Activated CD4-positive, alpha-beta memory T cell treated with anti-CD3 and anti-CD28 coated beads, Interleukin-2, amount 10 ng/mL, durations not matched to agents 7 days and 5 days (primary cell): ENCODE measurements at regions not wholly inside any gene's neighbourhood (a gene's known extent, or its start where the extent isn't known, plus 50 kb on each side); places are given as distances from the start of the nearest gene placed in this dataset.

Source experiments
- CTCF ChIA-PET: fragments of 350-600 bp; sonication (Branson Sonifier 250); formaldehyde crosslinking; loops from one replicate; lab custom pipeline; 2021; ENCODE audit warnings: antibody characterized with exemption, inconsistent platforms; lab: Charles Lee
- POLR2A ChIA-PET: fragments of 350-600 bp; sonication (Branson Sonifier 250); formaldehyde crosslinking; loops from one replicate; lab custom pipeline; 2021; ENCODE audit warnings: antibody characterized with exemption; lab: Charles Lee
- DNase-seq: peaks from one replicate; pipeline ENCODE4 v3.0.0-alpha.2; 2020
- H3K27ac Mint-ChIP-seq: one replicate; pipeline ENCODE4 v1.8.0; 2021; ENCODE audit warnings: mild to moderate bottlenecking, mixed read lengths
- H3K27me3 Mint-ChIP-seq: one replicate; pipeline ENCODE4 v1.8.0; 2021; ENCODE audit warnings: mixed read lengths
- H3K36me3 Mint-ChIP-seq: one replicate; pipeline ENCODE4 v1.8.0; 2021; ENCODE audit warnings: low read depth, mixed read lengths
- H3K4me1 Mint-ChIP-seq: one replicate; pipeline ENCODE4 v1.8.0; 2021; ENCODE audit warnings: mixed read lengths
- H3K4me3 Mint-ChIP-seq: one replicate; pipeline ENCODE4 v1.8.0; 2021; ENCODE audit warnings: mild to moderate bottlenecking, mixed read lengths
- H3K9me3 Mint-ChIP-seq: one replicate; pipeline ENCODE4 v1.8.0; 2021; ENCODE audit warnings: mixed read lengths

GRCh38 chr10:58998924-58999713, 177.3 kb upstream of the PHYHIPL start:
- no peaks in the 10 kb centered on the region for H3K9me3 Mint-ChIP-seq
- no peaks in the 10 kb centered on the region for H3K36me3 Mint-ChIP-seq
- POLR2A ChIA-PET = no interaction called here
- H3K4me3 Mint-ChIP-seq = no peak overlapping the region
- DNase-seq = no peak
- CTCF ChIA-PET = interaction anchor here (0.9 kb wide), 1 partner anchor 10 kb away, joined by 3 read pairs; no protein-coding TSS in a partner anchor
- no peaks in the 10 kb centered on the region for H3K27me3 Mint-ChIP-seq
- no peak overlapping the region for H3K27ac Mint-ChIP-seq
- no peaks in the 10 kb centered on the region for H3K4me1 Mint-ChIP-seq

- Mint-ChIP-seq H3K36me3 (no peaks in the 10 kb centered on the region), H3K27ac (no peak overlapping the region), H3K9me3 (no peaks in the 10 kb centered on the region), H3K27me3 (no peaks in the 10 kb centered on the region), H3K4me3 (no peak overlapping the region), H3K4me1 (no peaks in the 10 kb centered on the region)
- POLR2A ChIA-PET = no interaction called here
- DNase-seq = no peak
- CTCF ChIA-PET = interaction anchor here (0.9 kb wide), 1 partner anchor 9 kb away, joined by 3 read pairs; no protein-coding TSS in a partner anchor
These were observed 176.1 kb upstream of the PHYHIPL start for GRCh38 chr10:59000162-59000825.

- POLR2A ChIA-PET = no interaction called here
- CTCF ChIA-PET = no interaction called here
- no peaks in the 10 kb centered on the region for H3K27me3 Mint-ChIP-seq
- no peak overlapping the region for H3K4me3 Mint-ChIP-seq
- H3K36me3 Mint-ChIP-seq = no peaks in the 10 kb centered on the region
- DNase-seq = no peak
- H3K9me3 Mint-ChIP-seq = no peaks in the 10 kb centered on the region
- H3K4me1 Mint-ChIP-seq = no peaks in the 10 kb centered on the region
- H3K27ac Mint-ChIP-seq = no peak overlapping the region
These were observed 174.4 kb upstream of the PHYHIPL start for GRCh38 chr10:59002011-59002410.

GRCh38 chr10:59003203-59003602, 173.2 kb upstream of the PHYHIPL start:
- no peak overlapping the region for H3K27ac Mint-ChIP-seq
- H3K27me3 Mint-ChIP-seq = no peaks in the 10 kb centered on the region
- no peaks in the 10 kb centered on the region for H3K36me3 Mint-ChIP-seq
- DNase-seq = no peak
- no peaks in the 10 kb centered on the region for H3K9me3 Mint-ChIP-seq
- no peaks in the 10 kb centered on the region for H3K4me1 Mint-ChIP-seq
- no peak overlapping the region for H3K4me3 Mint-ChIP-seq
- ChIA-PET POLR2A (no interaction called here), CTCF (no interaction called here)

GRCh38 chr10:59004392-59004791, 172.1 kb upstream of the PHYHIPL start:
- POLR2A ChIA-PET = no interaction called here
- Mint-ChIP-seq H3K27ac (no peak overlapping the region), H3K9me3 (no peaks in the 10 kb centered on the region)

GRCh38 chr10:59006511-59007306, 169.7 kb upstream of the PHYHIPL start:
- POLR2A ChIA-PET = no interaction called here
- H3K4me1 Mint-ChIP-seq = no peaks in the 10 kb centered on the region
- CTCF ChIA-PET = no interaction called here

More at GRCh38 chr10:59004392-59004791, 172.1 kb upstream of the PHYHIPL start:
- Mint-ChIP-seq H3K27me3 (no peaks in the 10 kb centered on the region), H3K36me3 (no peaks in the 10 kb centered on the region), H3K4me1 (no peaks in the 10 kb centered on the region), H3K4me3 (no peak overlapping the region)
- no peak for DNase-seq
- CTCF ChIA-PET = no interaction called here

GRCh38 chr10:59007307-59008025, 169.0 kb upstream of the PHYHIPL start:
- POLR2A ChIA-PET = no interaction called here

More at GRCh38 chr10:59006511-59007306, 169.7 kb upstream of the PHYHIPL start:
- Mint-ChIP-seq H3K9me3 (no peaks in the 10 kb centered on the region), H3K4me3 (no peak overlapping the region), H3K36me3 (no peaks in the 10 kb centered on the region), H3K27ac (no peak overlapping the region), H3K27me3 (no peaks in the 10 kb centered on the region)
- DNase-seq = no peak

GRCh38 chr10:59008452-59008851, 168.0 kb upstream of the PHYHIPL start:
- CTCF ChIA-PET = no interaction called here

More at GRCh38 chr10:59007307-59008025, 169.0 kb upstream of the PHYHIPL start:
- no peak for DNase-seq
- no peaks in the 10 kb centered on the region for H3K36me3 Mint-ChIP-seq
- no peak overlapping the region for H3K4me3 Mint-ChIP-seq
- no peaks in the 10 kb centered on the region for H3K27me3 Mint-ChIP-seq
- H3K4me1 Mint-ChIP-seq = no peaks in the 10 kb centered on the region
- CTCF ChIA-PET = no interaction called here
- no peak overlapping the region for H3K27ac Mint-ChIP-seq
- no peaks in the 10 kb centered on the region for H3K9me3 Mint-ChIP-seq

GRCh38 chr10:59011972-59012632, 164.3 kb upstream of the PHYHIPL start:
- no peak for DNase-seq
- H3K27me3 Mint-ChIP-seq = no peaks in the 10 kb centered on the region
- no peaks in the 10 kb centered on the region for H3K9me3 Mint-ChIP-seq
- no peak overlapping the region for H3K27ac Mint-ChIP-seq
- H3K4me1 Mint-ChIP-seq = no peaks in the 10 kb centered on the region
- no peaks in the 10 kb centered on the region for H3K36me3 Mint-ChIP-seq
- ChIA-PET POLR2A (no interaction called here), CTCF (no interaction called here)
- no peak overlapping the region for H3K4me3 Mint-ChIP-seq

More at GRCh38 chr10:59008452-59008851, 168.0 kb upstream of the PHYHIPL start:
- DNase-seq = no peak
- Mint-ChIP-seq H3K4me3 (no peak overlapping the region), H3K27me3 (no peaks in the 10 kb centered on the region), H3K36me3 (no peaks in the 10 kb centered on the region), H3K27ac (no peak overlapping the region), H3K4me1 (no peaks in the 10 kb centered on the region), H3K9me3 (no peaks in the 10 kb centered on the region)
- POLR2A ChIA-PET = no interaction called here

- POLR2A ChIA-PET = no interaction called here
These were observed 163.6 kb upstream of the PHYHIPL start for GRCh38 chr10:59012839-59013238.

GRCh38 chr10:59016043-59016442, 160.4 kb upstream of the PHYHIPL start:
- Mint-ChIP-seq H3K36me3 (no peaks in the 10 kb centered on the region), H3K4me1 (no peaks in the 10 kb centered on the region), H3K9me3 (no peaks in the 10 kb centered on the region), H3K4me3 (no peak overlapping the region), H3K27ac (no peak overlapping the region), H3K27me3 (no peaks in the 10 kb centered on the region)
- no peak for DNase-seq
- ChIA-PET POLR2A (no interaction called here), CTCF (no interaction called here)

More at GRCh38 chr10:59012839-59013238, 163.6 kb upstream of the PHYHIPL start:
- Mint-ChIP-seq H3K36me3 (no peaks in the 10 kb centered on the region), H3K27me3 (no peaks in the 10 kb centered on the region), H3K9me3 (no peaks in the 10 kb centered on the region), H3K4me1 (no peaks in the 10 kb centered on the region), H3K27ac (no peak overlapping the region), H3K4me3 (no peak overlapping the region)
- CTCF ChIA-PET = no interaction called here
- no peak for DNase-seq

GRCh38 chr10:59018977-59019376, 157.5 kb upstream of the PHYHIPL start:
- POLR2A ChIA-PET = no interaction called here
- no peak for DNase-seq
- Mint-ChIP-seq H3K4me1 (no peaks in the 10 kb centered on the region), H3K9me3 (no peaks in the 10 kb centered on the region), H3K27me3 (no peaks in the 10 kb centered on the region), H3K27ac (no peak overlapping the region), H3K36me3 (no peaks in the 10 kb centered on the region), H3K4me3 (no peak overlapping the region)
- CTCF ChIA-PET = no interaction called here
